Adrenal gland (tissue), 9 donors: ENCODE measurements at regions not wholly inside any gene's neighbourhood (a gene's known extent, or its start where the extent isn't known, plus 50 kb on each side); places are given as distances from the start of the nearest gene placed in this dataset.

Experiments used
- DNase-seq, 7 donors: peaks; one replicate each; pipeline ENCODE4 v3.0.0-alpha.2; 2019 to 2020
- H3K27ac ChIP-seq, 5 donors: fragments of 200-600 bp; sonication (generic) in 4 of 5; 1 replicate in 3 of 5; 2 replicates in 2 of 5; pipeline versions ENCODE4 v1.5.1 to v1.8.0; 2016 to 2020; ENCODE audit warnings: mild to moderate bottlenecking in 1 of 5
- H3K27me3 ChIP-seq: fragments of 200-600 bp; 2 replicates; pipeline ENCODE4 v1.8.0; 2021
- H3K36me3 ChIP-seq, 2 donors: fragments of 200-600 bp; replicated peaks in 1 of 2; 1 replicate in 1 of 2; 2 replicates in 1 of 2; pipeline versions ENCODE4 v1.5.1 to v1.8.0; 2018 to 2022
- H3K4me1 ChIP-seq, 2 donors: fragments of 200-600 bp; replicated peaks in 1 of 2; 1 replicate in 1 of 2; 2 replicates in 1 of 2; pipeline versions ENCODE4 v1.5.1 to v1.8.0; 2018 to 2021
- H3K4me3 ChIP-seq, 4 donors: fragments of 200-600 bp; sonication (generic) in 3 of 4; one replicate each; pipeline ENCODE4 v1.5.1; 2016 to 2018
- H3K9me3 ChIP-seq, 3 donors: fragments of 200-600 bp; sonication (generic) in 1 of 3; replicated peaks in 1 of 3; 1 replicate in 2 of 3; 2 replicates in 1 of 3; pipeline versions ENCODE4 v1.5.1 to v1.8.0; 2016 to 2021
- CTCF ChIP-seq, 6 experiments: fragments of 450-650 bp in 4 of 6; fragments of 200-600 bp in 2 of 6; sonication (generic) in 1 of 6; IDR thresholded peaks; 1 replicate in 5 of 6; 2 replicates in 1 of 6; pipeline versions ENCODE4 v1.5.1 to v1.8.0; 2016 to 2021; ENCODE audit warnings: antibody characterized with exemption in 6 of 6, mild to moderate bottlenecking in 2 of 6, moderate library complexity in 1 of 6
- POLR2A ChIP-seq, 2 donors: fragments of 450-650 bp; IDR thresholded peaks; one replicate each; pipeline ENCODE4 v1.6.1; 2017; ENCODE audit warnings: antibody characterized with exemption in 2 of 2, mild to moderate bottlenecking in 2 of 2, moderate library complexity in 1 of 2
- WGBS, 4 donors: extraction: QIAGEN DNeasy Blood & Tissue Kit in 2 of 4; methylation state at CpG; one replicate each; pipeline versions ENCODE4 v1.1.5 to v1.1.7; 2013 to 2017; 5-methylcytosine and 5-hydroxymethylcytosine counted together
- intact Hi-C, 2 donors: fragments of 100-400 bp; cut with DNase I; formaldehyde crosslinking; loops; one replicate each; pipeline versions ENCODE4 v1.14.1 to v1.15.0; 2022 to 2023
- donor health status: healthy with polysubstance abuse.
- donor health status: Bipolar disorder and iron deficiency.
- donor health status: DM: yes; HTN: yes; CAD: no.
- donor health status: DM: no; HTN: no; CAD: no.
- donor health status: DM: no; HTN: no; CAD: no.

DNA sequence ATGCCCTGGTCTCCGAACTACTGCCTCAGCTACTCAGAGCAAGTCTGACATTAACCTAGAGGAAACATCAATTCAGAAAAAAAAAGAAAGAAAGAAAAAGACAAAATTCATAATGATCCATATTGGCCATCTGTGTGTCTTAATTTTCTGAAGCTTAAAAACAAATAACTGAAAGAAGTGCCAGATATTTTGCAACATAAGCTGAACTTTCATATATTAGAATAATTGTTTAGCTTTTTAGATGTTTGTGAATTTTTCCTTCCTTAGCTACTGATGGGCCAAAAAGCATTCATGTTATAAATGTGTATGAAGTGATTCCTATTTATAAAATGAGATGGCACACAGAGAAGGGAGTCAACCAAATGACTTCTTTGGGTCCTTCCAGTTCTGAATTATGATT lies 555.0 kb upstream of the CHAC2 start:
- Histone ChIP-seq H3K9me3 (no peaks in the 10 kb centered on the region), H3K4me3 (no peak overlapping the region), H3K27me3 (no peaks in the 10 kb centered on the region), H3K27ac (no peak overlapping the region), H3K36me3 (no peaks in the 10 kb centered on the region), H3K4me1 (no peaks in the 10 kb centered on the region)
- WGBS, 4 donors, result 35 to 95% (median 72%) methylated on average over 1 of the region's 1 CpG
- TF ChIP-seq POLR2A (IDR thresholded peaks at IDR 0.05), result no peak
- no peak for TF ChIP-seq CTCF (IDR thresholded peaks at IDR 0.05)
- intact Hi-C loops, result no loop called here
- DNase-seq, result no peak

DNA sequence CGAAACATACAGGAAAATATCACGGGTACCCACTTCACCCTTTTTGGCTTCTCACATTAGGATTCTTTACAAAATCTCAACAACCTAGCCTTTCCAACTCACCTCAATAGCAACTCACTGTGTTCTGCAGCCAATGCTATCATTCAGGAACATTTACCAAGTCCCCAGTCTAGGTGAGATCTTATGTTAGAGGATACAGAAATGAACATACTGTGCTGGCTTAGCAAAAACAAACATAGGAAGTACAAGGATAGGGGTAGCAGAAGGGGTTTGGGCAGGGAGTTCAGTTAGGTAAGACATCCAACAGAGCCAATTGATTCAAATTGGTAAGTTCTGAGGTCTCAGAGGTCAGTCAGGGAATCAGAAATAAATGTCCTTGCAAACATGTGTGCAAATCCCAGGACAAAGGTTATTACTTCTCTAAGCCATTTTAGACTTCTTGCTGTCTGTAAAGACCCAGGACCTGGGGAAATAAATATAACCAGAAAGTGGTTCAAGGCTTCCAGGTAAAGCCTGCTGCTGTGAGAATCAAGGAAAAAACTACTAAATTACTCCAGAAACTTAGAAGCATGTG lies 556.3 kb upstream of the CHAC2 start:
- Histone ChIP-seq H3K36me3 (no peaks in the 10 kb centered on the region), H3K27ac (no peak overlapping the region), H3K4me1 (no peaks in the 10 kb centered on the region), H3K27me3 (no peaks in the 10 kb centered on the region), H3K9me3 (no peaks in the 10 kb centered on the region), H3K4me3 (no peak overlapping the region)
- TF ChIP-seq CTCF (IDR thresholded peaks at IDR 0.05) (no peak), POLR2A (IDR thresholded peaks at IDR 0.05) (no peak)
- intact Hi-C loops, result no loop called here
- 73 to 90% (median 77%) methylated on average over 2 of the region's 2 CpGs for WGBS, 4 donors
- DNase-seq, result no peak

DNA sequence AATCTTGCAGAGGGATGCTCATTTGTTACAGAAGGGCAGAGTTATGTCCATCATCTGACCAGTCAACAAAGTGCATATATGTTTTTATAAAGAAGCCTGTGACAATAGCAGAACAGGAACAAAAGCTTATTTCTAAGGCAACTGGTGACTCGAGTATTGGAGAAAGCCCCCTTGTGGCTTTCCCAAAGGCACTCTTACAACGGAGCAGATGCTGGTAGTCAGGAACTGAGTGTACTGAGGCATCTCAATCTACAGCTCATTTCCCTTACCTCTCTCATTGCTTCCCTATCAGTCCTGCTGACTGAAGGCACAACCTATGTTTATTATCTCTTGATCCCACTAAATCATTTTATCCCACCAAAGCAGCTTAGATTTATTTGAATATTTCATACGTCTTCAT lies 557.1 kb upstream of the CHAC2 start:
- TF ChIP-seq POLR2A (IDR thresholded peaks at IDR 0.05) (no peak), CTCF (IDR thresholded peaks at IDR 0.05) (no peak)
- H3K4me1 ChIP-seq, result no peaks in the 10 kb centered on the region
- no peak for DNase-seq
- intact Hi-C loops, result no loop called here
- WGBS, 4 donors, result 42 to 50% (median 42%) methylated on average over 3 of the region's 3 CpGs
- H3K36me3 ChIP-seq, result no peaks in the 10 kb centered on the region
- H3K9me3 ChIP-seq, result no peaks in the 10 kb centered on the region
- no peak overlapping the region for H3K4me3 ChIP-seq
- no peaks in the 10 kb centered on the region for H3K27me3 ChIP-seq
- no peak overlapping the region for H3K27ac ChIP-seq

DNA sequence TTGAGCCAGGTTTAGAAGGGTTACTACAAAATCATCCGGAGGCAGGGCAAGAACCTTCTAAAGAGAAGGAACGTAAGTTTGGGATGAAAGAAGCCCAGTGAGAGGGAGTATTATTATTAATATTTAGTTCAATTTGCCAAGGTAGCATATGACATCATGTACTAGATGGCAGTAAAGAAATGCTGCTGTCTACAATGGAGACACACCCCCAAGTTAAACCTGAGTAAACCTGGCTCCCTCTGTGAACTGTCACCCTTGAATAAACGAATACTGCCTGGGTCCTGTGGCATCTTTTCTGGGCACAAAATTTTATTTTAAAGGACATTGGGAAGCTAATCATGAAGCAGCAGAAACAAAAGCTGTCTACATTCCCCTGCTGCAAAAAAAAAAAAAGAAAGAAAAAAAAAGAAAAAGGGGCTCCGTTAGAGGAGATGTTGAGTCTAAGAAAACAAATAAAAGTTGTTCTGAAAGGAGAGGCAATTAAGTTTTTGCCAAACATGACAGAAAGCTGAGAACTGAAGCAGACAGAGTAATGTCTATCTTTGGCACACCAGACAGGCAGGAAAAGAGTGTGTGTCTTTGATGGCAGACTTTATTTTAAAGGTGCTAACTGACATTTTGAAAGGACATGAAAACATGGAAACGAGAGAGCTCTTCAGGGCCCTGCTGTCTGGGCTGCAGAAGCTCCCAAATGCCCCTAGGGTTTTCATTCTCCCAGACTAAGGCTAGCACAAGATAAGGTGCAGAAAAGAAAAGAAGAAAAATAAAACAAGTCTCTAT lies 557.7 kb upstream of the CHAC2 start:
- TF ChIP-seq POLR2A (IDR thresholded peaks at IDR 0.05) (no peak), CTCF (IDR thresholded peaks at IDR 0.05) (no peak)

More for the DNA sequence above, 557.7 kb upstream of the CHAC2 start:
- Histone ChIP-seq H3K9me3 (no peaks in the 10 kb centered on the region), H3K4me3 (no peak overlapping the region), H3K27me3 (no peaks in the 10 kb centered on the region), H3K27ac (no peak overlapping the region), H3K36me3 (no peaks in the 10 kb centered on the region), H3K4me1 (no peaks in the 10 kb centered on the region)
- DNase-seq, result no peak
- intact Hi-C loops, result no loop called here
- WGBS, 4 donors, result 55 to 66% (median 62%) methylated on average over 5 of the region's 5 CpGs
